GM19240 (cell line): ENCODE measurements at regions not wholly inside any gene's neighbourhood (a gene's known extent, or its start where the extent isn't known, plus 50 kb on each side); places are given as distances from the start of the nearest gene placed in this dataset.

ENCODE experiments used
- DNase-seq: peaks from one replicate; pipeline ENCODE4 v3.0.0; 2011; ENCODE audit warnings: low spot score; ENCODE audit not compliant: insufficient read length

DNA sequence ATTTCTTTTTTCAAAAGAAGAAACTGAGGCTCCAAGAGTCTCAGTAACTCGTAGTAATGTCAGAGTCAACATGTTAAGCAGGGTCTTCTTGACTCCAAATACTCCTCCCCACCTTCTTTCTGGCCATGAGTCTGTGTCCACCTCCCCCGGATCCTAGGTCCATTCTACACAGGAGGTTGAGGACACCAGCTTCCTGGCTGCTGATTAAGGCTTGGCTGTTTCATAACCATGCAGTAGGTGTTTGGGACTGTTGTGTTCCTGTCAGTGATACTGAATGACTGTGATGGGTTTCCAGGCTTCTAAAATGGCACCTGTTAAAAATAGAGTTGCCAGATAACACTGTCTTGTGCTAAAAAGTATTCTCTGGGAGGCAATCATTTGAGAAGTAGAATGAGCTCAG lies 130.8 kb upstream of the IL12A start:
- no peak for DNase-seq

DNA sequence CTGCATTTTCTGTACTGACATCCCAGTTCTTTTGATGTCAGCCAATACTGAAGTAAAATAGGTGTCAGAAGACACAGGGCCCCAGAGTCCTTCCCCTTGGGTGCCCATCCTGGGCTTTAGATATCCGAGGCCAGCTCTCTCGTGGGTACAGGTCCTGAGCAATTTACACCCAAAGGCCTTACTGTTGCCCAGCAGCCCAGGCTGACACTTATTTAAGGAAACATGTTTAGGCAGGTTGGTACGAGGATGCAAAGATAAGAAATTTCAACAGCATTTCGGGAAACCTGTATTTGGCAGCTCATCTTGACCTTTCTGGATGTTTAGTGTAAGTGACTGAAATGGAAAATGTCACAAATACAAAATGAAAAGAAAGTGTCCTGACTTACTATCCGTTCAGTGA lies 130.0 kb upstream of the IL12A start:
- DNase-seq, result no peak

DNA sequence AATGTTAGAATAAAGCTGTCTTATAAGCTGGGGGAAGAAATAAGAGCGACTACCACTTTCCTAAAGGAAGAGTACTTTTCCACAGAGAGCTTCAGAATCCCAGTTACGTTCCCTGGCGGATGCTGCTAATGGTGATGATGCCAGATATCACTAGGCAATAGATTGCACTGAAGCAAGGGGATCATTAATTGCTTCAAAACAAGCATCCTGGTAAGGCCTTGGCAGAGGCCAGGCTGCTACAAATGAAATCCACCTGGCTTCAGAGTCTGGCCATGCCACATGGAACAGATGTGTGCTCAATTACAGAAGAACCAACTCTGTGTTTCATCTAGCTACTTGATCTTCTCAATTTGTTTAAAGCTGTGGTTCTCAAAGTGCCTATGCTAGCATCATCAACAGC lies 129.2 kb upstream of the IL12A start:
- no peak for DNase-seq

DNA sequence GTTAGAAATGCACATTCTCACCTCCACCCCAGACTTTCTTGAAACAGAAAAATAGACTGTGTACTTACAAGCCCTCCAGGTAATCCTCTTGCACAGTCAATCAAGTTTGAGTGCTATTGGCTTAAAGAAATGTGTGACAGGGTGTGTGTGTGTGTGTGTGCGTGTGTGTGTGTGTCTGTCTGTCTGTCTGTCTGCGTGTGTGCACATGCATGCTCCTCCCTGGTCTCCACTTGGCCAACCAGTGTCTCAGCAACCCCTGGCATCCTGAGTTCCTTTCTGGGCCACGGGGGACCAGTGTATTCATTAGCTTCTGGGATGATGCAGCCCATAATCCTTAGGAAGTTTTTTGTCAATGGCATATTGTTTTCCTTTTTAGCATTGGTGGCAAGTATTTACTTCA lies 128.8 kb upstream of the IL12A start:
- no peak for DNase-seq

DNA sequence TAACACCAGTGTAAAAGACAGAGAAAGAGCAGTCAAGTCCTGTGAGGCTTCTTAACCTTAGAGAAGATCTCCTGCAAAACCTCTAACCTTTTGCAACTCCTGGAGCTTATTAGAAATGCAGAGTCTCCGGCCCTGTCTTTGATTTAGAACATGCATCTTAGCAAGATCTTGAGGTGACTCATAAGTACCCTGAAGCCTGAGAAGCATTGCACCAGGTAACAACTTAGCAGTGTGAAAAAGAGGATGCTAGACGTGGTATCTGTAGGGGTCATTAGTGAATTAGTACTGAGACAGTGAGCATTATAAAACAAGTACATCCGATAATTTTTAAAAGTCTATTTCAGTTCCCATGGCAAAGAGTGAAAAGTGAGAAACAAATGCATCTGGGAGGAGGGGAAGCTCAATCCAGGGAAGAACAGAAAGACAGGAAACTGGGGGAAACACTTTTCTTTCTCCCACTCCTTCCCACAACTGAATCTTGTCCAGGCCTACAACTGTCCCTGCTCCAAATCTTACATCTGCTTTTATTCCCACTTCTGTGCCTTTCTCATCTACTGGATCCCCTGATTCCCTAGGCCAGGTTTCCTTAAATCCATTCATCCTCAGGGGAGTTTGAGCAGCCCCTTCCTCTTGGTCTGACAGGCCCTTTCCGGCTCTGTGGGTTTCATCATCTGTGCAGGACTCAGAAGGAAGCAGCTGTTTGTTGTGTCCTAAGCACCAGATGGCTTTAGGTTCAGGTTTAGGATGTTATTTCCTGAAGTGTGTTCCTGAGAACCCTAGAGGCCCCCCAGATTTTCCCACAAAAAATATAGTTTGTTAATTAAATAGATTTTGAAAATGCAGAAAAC lies 128.1 kb upstream of the IL12A start:
- no peak for DNase-seq

DNA sequence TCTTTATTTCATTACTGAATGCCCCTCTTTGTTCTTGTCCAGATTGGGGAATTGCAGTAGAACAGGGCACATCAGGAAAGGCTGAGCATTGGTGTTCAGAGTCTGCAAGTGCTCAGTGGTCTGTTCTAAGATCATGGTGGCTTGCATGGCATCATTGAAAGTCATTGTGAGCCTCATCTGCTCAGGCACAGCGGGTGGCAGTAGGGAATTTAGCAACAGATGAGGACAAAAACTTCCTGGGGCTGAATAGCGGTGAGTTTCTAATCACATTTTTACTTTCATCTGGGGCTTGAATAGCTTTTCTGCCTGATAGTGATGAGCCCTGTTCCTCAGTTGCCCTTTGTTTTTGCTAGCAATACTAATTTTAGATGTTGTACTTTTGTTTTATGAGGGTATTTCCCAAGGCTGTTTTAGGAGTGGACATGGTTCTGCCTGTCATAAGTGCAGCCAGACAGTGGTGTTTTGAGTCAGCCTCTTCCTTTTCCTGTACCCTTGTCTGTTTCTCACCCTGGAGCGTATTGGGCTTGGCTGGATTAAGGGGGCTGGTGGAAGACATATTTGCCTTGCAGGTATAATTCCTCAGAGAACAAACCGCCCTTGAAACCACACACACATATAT lies 127.2 kb upstream of the IL12A start:
- no peak for DNase-seq

DNA sequence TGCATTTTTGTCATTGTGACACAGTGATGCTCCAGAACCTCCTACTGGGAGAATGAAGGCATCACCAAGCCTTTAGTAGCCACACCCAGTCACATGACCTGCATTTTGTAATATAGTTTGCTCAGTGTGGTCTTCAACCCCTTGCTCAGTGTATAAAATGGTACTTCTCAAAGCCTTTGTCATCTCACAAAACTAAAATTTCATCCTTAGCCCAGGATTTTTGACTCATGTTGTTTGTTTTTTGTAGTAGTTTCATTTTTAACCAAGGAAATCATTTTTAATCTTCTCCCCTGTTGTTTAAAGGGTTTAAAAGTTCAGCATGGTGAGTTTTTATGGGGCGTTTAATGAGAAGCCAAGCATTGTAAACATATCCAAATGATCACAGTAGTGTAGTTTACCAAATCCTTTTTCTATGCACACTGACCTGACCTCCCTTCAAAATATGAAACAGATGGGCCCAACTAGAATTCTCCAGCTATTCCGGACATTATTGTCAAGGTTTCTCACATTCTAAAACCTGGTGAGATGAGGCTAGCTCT lies 123.5 kb upstream of the IL12A start:
- DNase-seq, result no peak

DNA sequence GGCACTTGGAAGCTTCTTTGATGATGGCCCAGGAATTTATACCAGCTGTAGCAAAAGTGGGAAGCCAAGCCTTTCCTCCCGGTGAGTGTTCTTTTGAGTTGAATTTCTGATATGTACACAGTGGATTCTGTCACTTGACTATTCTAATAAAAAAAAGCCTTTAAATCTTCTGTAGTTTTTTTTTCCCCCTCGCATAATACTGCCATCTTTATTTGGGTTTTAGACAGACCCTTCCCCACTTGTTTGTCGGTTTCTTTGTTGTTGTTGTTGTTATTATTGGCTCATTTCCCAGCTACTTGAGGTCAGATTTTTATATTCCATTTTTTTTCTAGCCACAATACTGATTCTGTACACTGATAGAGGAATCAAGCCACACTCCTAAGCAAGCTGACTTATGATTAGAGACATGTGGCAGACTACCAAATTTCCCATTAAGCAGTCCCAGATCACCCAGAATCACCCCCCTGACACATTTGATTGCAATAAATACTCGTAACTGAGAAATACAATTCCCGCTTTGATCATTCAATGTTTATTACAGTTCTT lies 122.4 kb upstream of the IL12A start:
- no peak for DNase-seq

DNA sequence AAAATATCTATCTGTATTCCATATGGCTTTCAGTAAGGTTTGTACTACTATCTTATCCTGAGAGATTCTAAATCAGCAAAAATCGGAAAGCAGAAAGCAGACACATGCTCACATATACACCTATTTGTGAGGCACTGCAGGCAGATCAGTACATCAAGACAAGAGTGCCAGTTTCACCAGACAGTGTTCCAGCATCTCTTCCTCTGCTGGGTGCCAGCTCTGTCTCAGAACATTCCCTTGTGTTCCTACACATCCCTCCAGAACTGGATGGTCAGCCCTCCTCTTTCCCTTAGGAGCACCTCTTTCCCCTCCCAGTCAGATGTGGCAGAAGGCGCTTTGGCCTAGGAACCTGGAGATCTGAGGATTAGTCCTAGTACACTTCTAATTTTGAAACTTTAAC lies 121.3 kb upstream of the IL12A start:
- DNase-seq, result no peak

DNA sequence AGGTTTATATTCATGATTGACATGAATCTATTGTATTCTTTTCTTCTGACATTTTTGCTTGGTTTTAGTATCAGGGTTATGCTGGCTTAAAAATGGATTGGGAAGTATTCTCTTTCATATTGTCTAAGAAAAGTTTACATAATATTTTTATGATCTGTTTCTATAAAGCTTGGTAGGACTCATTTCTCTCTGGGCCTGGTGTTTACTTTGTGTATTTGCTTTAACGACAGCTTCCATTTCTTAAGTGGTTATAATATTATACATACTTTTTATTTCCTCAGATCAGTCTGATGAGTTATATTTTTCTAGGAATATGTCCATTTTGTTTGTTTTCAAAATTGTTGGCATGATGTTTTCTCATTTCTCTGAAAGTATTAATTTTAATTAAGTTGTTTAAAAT lies 117.9 kb upstream of the IL12A start:
- no peak for DNase-seq

DNA sequence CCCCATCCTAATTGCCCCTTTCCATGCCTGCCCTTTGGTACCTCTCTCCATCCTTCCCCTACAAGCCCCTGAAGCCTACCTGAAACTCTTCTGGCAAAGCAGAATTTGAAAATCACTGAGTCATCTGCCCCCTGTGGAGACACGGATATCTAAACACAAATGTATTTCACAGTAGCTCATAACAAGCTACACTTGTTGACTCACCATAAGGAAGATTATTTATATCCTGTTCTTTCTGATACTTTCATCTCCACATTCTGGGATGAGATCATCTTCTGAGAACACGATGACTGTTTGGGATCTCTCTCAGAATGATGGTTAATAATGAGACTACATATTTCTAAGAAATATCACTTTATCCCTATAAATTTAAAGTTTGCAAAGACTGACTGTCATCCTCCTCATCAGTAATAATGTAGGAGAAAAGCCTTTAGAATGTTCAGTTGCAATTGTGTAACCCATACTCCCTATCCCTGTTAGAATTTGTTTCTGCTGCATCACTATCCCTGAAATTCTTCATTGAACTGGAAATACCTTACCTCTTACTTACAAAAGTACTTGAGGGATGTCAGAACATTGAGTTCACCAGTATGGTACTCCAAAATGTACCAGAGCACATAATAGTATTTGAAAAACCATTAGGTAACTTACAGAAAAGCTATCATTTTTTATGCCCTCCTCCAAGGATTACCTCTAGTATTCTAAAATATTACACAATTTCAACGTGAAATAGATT lies 116.1 kb upstream of the IL12A start:
- no peak for DNase-seq

DNA sequence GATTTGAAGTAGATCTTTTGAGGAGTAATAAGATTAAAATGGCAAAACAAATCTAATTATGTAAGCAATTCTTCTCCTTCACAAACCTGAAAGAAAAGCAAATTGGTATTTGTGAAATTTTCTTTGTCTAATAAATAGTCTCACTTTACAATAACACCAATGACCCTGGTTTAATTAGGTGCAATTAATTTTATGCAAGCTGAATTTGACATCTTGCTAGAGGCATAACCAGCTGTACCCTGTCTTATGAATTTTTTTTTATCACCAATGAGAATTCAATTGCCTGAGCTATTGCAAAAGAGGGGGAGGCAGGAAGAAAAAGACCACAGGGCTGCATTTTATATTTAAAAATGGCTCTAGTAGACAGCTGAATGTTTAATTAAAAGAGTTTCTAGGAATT lies 113.5 kb upstream of the IL12A start:
- no peak for DNase-seq

DNA sequence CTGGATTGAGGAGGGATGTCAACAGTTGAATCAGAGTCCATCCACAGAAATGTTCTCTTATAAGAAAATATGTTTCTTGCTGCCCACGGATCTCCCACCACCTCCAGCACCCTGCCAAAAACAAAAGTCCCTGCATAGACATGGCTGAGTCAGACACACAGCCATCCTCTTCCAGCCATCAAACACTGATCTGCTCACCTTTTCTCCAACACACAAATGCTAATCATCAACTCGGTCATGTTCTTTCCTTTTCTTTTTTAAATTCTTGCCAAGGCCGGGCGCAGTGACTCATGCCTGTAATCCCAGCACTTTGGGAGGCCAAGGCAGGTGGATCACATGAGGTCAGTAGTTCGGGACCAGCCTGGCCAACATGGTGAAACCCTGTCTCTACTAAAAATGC lies 110.7 kb upstream of the IL12A start:
- no peak for DNase-seq

DNA sequence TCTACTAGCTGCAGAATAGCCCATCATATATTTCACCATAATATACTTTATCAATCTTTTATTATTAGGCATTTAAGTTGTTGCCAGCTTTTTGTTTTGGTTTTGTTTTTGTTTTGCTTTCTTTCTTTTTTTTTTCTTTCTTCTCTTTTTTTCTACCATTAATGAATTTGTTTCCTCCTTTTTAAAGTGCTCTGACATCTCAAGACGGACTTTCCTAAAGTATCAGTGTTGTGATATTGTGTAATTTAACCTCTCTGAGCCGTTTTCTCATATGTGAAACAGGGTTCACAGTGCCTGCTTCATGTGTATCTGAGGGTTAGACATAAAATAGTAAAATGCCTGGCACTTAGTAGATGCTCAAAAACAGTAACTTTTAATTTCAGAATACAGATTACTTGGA lies 109.5 kb upstream of the IL12A start:
- DNase-seq, result no peak

DNA sequence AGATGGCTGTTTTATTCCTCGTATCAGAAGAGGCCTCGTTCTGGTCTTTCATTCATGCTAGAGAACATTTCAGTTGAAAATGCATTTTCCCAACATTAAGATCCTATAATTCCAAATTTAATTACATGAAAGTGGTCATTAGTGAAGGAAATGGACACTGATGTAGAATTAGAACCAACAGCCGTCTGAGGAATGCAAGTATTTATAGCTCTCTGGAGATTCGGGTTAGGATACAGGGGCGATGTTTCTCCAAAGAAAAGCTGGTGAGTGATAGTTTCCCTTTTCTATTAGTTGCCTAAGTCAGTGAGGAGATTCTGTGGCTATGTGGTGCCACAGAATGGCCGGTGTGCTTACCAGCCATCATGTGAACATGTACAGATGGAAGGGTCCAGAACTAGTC lies 109.0 kb upstream of the IL12A start:
- DNase-seq, result no peak

DNA sequence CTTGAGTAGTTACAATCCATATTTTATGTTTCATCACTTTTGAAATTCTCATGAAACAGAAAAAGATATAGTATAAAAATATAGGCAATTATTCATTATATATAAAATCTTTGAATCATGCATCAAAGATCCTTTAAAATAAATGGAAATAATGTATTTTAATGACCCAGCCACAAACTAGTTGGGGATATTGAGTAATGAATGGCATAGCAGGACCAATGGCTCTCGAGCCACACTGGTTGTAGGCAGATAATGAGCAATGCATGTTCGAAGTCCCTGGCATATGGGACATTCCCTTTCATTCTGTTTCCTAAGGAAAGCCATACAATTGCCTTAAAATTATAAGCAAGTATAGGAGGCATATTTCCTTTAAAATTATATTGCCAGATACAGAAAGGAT lies 107.4 kb upstream of the IL12A start:
- no peak for DNase-seq

DNA sequence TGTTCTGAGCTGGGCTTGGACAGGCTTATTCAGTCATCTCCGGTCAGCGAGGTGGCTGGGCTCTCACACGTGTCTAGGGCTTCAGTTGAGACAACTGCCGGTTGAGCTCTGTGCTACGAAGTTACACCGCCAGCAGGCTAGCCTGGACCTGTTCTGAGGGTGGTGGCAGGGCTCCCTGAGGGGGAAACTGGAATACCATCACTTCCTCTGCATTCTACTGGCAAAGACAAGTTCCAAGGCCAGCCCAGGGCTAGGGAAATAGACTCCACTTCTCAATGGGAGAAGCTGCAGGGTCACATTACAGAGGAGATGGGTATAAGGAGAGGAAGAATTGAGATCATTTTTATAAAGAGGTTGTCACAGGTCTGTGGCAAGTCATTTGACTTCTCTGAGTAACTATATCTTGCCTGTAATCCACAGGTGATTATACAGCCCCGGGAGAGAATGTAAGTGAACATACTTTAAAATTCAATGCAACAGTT lies 106.8 kb upstream of the IL12A start:
- DNase-seq, result no peak

DNA sequence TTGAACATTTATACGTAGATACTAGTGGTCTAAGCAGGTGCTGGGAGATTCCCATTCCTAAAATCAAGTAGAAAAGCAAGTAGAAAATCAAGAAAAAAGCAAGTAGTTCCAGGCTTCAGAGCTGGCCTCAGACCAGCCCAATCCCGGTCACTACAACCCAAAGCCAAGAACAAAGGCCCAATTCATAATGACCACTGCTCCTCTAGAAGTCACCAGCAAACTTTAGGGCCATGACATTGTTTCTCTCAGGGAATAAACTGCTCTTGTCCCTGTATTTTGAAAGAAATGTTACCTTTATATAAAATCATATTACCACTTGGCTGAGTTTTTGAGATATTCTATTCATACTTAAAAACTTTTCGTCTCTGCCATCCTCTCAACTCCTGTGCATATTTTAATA lies 106.3 kb upstream of the IL12A start:
- no peak for DNase-seq

DNA sequence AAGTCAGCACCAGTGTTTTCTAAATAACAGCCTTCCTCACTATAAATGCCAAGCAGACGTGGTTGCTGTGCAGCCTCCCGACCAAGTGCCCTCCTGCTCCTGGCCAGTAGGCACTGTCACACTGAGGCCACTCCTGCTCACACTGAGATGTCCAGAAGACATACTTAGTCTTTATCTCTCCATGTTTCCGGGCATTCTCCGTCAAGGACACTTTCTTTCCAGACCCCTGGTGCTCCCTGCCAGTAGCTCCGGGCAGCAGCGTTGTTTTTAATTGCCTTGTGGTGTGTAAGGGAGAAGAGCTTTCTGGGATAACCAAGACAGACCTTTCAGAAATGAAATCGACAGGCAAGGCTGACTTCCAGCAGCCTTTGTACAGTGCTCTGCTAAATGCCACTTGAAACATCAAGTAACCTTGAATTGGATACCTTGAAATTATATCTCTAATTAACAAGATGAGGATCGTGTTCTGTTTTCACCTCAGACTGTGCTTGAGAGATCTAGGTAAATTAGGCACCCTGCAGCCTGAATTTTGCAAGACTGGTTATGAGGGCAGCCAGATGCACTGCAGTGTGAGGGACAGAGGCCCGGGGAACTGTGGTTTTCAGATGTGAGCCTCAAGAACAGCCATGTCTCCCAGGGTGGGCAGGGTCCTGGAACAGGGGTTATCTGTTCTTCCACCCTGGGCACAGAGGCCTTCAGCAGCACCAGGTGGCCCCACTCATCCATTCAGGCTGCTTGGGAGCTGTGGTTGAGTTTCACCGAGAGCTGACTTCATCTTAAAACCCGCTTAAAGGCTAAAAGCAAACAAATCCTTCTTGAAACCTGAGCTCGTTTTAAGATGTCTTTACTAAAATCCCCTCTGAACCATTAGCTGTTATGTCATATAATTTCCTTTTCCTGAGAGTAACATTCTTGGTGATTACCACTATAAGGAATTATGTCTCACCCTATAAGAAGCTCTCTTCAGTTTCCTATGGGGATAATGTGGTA lies 105.5 kb upstream of the IL12A start:
- DNase-seq, result no peak

DNA sequence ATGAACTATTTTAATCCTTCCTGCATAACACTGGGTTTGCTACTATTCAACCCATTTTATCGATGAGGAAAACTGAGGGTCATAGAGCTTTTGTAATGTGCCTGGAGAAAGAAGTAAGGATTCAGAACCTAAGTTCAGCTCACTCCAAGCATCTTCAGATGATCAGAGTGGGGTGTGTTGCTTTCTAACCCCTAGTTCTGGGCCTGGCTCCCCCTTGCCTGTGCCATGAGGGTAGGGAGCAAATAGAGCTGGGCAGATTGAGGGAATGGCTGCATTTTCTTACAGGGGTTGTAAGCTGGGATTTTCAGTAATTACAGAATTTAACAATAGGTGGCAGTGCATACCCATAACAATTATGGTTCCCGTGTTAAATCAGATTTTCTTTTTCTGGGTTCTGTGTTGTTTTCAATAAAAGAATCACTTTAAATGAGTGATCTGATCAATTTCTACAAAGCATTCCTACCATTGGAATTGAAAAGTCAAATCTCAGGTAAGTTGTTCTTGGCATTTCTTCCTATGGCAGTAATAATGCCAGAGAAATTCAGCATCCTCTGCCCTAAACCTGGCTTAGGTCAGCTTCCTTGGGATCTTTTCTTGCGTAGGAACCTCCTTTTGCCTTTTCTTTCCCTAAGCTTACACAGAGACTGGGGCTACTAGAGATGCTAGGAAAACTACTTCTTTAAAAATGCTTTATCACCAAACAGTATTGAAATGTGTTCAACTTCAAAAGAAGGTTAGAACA lies 103.8 kb upstream of the IL12A start:
- DNase-seq, result no peak
